Sciatic nerve (tissue), 2 donors: ENCODE measurements at regions not wholly inside any gene's neighbourhood (a gene's known extent, or its start where the extent isn't known, plus 50 kb on each side); places are given as distances from the start of the nearest gene placed in this dataset.
"Not testable (repeated sequence)": the region's sequence is repeated elsewhere in the genome, so short reads cannot be mapped to it uniquely, and the experiment has no call there.

ENCODE experiments used
- ATAC-seq: fragments of 200-7000 bp; cut with Tn5 transposase; one replicate; pipeline ENCODE4 v1.9.1; 2020; ENCODE audit warnings: mild to moderate bottlenecking, moderate library complexity
- DNase-seq: peaks from one replicate; pipeline ENCODE4 v3.0.0-alpha.2; 2020; ENCODE audit warnings: low spot score
- intact Hi-C: fragments of 100-400 bp; cut with DNase I; formaldehyde crosslinking; loops from one replicate; pipeline ENCODE4 v1.14.2; 2022
- donor health status: DM: no; HTN: no; CAD: no.
- donor health status: DM: no; HTN: no; CAD: no.

DNA sequence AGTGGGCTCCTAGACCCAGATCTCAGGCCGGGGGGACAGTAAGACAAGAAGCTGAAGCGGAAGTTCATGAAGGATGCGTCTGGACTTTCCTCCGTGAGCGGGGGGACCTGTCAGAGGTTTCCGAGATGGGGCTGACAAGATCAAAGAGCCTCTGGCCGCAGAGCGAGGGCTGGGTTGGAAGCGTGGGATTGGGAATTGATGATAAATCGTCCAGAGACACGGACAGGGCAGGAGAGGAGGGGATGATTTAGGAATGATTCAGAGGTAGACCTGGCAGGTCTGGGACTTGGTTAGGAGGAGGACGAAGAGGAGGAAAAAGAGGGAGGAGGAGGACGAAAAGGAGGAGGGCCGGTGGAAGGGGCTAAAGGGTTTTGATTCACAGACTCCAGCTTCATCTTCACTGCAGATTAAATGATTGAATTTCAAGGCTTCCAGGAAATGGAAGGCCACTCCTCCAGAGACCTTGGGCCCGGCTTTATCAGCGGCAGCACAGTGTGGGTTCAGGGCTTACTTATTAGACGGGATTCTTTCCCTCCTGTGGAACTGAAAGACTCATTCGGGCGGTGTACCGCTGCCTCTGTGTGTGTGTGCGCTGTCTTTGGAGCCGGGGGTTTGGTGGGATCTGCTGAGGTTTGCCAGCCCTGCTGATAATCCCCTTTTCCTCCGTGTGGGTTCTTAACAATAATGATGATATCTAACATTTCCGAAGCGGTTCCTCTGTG lies 85.7 kb upstream of the SLC45A1 start:
- intact Hi-C loops, result no loop called here
- no peak for ATAC-seq
- no peak for DNase-seq

DNA sequence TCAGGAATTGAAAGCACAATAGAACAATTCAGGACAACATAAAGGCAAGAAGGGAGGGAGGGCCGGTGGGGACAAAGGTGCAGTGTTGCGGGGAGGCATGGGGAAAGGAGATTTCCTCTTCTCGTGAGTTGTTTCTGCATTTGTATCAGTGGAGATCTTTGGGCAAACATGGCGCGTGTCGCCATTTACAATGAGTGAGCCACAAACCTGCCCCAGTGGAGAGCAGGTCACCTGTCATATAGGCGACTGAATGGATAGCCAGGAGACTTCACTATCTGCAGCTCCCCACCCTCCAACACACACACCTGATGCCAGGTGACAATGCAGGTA lies 87.7 kb upstream of the SLC45A1 start:
- DNase-seq (no peak), ATAC-seq (no peak)
- intact Hi-C loops, result no loop called here

DNA sequence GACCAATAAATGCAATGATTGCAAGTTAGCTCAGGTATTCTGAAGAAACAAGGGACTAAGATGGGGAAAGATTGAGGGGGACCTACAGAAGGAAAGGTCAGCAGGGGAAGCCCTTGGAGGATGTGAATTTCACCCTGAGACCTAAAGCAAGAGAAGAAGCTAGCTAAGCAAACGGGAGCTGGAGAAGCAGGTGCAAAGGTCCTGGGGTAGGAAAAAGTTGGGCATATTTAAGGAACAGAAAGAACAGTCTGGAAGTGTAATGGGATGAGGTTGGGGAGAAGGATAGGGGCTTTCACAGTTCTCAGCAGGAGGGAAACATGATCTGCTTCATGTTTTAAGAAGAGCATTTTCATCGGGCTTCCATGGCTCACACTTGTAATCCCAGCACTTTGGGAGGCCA lies 89.7 kb upstream of the SLC45A1 start:
- intact Hi-C loops, result no loop called here

DNA sequence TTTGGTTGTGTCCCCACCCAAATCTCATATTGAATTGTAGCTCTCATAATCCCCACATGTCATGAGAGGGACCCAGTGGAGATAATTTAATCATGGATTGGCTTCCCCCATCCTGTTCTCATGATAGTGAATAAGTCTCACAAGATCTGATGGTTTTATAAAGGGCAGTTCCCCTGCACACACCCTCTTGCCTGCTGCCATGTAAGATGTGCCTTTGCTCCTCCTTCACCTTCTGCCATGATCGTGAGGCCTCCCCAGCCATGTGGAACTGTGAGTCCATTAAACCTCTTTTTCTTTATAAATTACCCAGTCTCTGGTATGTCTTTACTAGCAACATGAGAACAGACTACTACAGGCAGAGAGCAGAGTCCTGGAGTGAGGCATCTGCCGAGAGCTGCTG lies 90.2 kb upstream of the SLC45A1 start:
- intact Hi-C loops, DNase-seq, ATAC-seq: not testable (repeated sequence)

More for the DNA sequence above, 89.7 kb upstream of the SLC45A1 start:
- ATAC-seq, result no peak
- DNase-seq, result no peak

DNA sequence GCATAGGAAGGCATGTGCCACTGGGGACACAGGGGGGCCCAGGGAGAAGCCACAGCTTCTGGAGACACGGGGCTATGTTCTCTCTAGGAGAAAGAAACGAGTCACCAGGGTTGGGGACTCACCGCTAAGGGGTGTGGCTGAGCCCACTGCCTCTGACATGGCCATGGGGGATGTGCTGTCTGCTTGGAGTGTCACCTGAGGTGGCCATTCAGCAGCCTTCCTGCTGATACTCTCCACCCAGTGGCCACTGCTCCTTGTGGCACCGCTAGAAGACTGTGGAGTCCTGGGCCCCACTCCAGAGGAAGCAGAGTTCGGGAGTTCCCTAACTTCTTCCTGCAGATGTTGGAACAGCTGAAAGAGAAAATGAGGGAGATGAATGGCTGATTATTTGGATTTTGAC lies 91.2 kb upstream of the SLC45A1 start:
- intact Hi-C loops, result no loop called here
- DNase-seq, result no peak
- peak; percentile 35 for ATAC-seq

DNA sequence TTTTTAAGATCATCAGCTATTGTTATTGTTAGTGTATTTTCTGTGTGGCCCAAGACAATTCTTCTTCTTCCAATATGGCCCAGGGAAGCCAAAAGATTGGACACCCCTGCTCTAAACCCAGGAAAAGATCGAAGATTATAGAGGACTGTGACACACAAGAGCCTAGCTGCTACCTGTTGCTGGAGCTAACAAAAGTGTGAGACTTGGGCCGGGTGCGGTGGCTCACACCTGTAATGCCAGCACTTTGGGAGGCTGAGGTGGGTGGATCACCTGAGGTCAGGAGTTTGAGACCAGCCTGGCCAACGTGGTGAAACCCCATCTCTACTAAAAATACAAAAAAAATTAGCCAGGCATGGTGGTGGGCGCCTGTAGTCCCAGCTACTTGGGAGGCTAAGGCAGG lies 91.9 kb upstream of the SLC45A1 start:
- DNase-seq, intact Hi-C loops, ATAC-seq: not testable (repeated sequence)

DNA sequence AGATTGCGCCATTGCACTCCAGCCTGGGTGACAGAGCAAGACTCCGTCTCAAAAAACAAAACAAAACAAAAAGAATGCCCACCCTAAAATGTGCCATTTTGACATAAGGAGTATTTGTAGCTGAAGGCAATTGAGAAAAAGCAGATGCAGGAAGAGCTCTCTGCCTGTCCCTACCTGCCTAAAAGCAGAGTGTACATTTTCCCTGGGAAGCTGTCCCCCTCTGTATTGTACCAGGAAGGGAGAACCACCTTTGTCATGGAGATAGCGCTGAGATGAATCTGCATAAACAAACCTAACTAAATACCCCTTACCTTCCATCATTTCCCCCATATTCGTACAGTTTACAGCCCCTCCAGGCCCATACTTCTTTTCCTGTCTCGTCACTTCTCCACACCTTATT lies 94.4 kb upstream of the SLC45A1 start:
- DNase-seq, result no peak
- ATAC-seq, result no peak
- intact Hi-C loops, result no loop called here

DNA sequence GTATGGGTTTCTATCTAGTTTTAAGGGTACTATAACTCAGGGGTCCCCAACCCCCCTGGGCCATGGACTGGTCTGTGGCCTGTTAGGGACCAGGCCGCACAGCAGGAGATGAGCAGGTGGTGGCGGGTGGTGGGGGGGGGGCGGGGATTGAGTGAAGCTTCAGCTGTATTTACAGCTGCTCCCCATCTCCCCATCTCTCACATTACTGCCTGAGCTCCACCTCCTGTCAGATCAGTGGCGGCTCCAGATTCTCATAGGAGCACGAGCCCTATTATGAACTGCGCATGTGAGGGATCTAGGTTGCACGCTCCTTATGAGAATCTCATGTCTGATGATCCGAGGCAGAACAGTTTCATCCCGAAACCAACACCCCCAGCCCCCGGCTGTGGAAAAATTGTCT lies 95.1 kb upstream of the SLC45A1 start:
- ATAC-seq, result no peak
- intact Hi-C loops, result no loop called here

DNA sequence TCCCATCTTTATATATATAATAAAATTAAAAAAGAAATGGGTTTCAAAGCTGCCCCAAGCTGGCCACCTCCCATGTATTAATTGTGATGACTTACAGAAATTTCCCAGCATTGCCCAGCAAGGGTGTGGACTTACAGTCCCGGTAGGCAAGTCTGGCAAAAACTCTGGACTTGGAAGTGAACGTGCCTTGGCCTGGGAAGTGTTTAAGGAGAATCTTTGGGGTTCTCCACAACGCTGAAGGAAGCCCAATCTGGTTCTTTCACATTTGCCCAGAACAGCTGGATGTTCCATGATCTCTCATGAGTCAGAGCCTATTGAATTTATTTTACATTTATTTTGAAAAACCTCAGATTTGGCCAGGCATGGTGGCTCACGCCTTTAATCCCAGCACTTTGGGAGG lies 98.4 kb upstream of the SLC45A1 start:
- DNase-seq (no peak), ATAC-seq (no peak)
- intact Hi-C loops, result no loop called here

More for the DNA sequence above, 95.1 kb upstream of the SLC45A1 start:
- DNase-seq, result no peak

DNA sequence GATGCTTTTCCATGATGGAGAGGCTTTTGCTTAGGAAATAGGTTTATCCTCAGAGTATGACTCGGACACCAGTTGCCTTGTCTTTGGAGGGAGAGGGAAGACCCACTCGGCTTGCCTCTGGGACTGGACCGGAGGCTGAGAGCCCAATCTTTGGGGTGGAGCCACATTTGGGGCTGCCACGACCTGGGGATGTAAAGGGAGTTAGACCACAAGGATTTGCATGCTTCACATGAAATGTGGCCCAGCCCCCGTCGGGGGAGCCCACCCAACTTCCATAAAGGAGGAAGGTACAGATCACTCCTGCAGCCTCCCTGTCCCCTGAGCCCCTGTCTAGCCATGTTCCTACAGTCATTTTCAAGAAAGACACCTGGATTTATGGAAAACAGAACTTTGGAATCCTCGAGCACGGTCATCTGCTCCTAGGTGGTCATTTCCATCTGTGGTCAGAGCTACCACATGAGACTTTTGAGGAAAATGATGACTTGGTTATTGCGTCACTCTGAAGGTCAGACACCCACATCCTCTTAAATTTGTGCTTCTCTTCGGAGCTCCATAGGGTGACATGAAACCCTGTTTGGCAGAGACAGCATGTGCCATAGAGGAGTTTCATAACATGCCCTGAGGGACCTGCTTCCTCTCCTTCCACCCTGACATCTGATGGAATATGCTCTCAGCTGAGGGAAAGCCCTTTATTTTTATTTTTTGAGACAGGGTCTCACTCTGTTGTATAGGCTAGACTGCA lies 99.4 kb upstream of the SLC45A1 start:
- ATAC-seq, result peak; percentile 54
- no peak for DNase-seq
- intact Hi-C loops, result no loop called here

DNA sequence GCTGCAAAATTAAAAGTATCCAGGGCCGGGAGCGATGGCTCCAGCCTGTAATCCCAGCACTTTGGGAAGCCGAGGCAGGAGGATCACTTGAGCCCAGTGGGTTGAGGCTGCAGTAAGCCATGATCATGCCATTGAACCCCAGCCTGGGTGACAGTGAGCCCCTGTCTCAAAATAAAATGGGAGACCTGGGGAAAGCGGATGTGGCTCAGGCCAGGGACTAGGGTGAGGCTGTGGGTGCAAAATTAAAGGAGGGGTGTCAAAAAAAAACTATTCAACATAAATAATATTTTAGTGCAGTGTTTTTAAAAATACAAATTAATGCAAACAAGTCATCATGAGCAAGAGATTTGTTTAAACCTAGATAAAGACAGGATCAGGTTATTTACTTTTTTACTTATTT lies 100.1 kb upstream of the SLC45A1 start:
- intact Hi-C loops, result no loop called here
- peak; percentile 2 for ATAC-seq
- DNase-seq, result no peak

DNA sequence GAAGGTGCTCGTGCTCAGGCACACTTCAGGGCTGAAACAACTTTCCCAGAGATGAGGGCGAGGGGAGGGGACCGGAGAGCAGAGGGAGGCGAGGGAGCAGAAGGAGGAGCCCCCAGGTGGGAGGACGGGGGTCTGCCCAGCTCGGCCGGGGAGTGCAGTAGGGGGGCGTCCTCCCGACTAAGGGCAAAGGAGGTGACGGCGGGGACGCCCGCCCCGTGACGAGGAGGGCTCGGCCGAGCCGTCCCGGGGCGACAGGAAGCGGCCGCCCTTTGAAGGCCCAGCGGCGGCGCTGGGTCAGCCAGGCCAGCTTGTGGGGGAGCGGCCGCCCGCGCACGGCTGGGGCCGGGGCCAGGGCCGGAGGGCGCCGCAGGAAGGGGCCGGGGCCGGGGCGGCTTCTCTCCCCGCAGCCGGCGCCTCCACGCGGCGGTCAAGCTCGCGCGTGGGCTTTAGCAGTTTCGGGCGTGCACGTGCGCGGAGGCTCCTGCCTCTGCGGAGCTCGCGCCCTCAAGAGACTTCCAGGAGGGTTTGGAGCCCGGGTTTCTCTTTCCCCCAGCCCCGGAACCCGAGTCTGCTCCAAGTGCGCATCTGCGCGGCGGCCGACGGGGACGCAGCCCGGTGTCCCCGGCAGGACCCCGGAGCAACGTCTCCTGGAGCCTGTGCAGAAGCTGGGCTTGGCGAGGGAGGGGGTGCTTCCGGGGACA lies 100.8 kb upstream of the SLC45A1 start:
- peak; percentile 68 for DNase-seq
- ATAC-seq, result peak; percentile 69
- intact Hi-C loops, result no loop called here

DNA sequence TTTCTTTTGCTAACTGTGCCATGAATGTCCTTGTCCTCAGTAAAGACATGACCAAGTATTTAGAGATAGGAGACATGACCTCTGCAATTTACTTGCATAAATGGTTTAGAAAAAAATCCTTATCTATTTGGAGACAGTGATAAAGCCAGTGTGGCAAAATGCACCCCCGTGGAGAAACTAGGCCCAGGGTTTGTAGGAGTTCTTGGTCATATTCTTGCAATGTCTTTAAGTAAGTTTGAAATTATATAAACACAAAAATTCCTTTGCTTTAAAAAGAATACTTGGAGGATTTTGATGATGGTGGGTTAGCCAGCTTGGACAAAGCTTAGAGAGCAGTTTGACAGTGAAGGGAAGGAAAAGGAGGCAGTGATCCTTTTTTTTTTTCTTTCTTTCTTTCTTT lies 101.9 kb upstream of the SLC45A1 start:
- no peak for ATAC-seq
- no peak for DNase-seq
- intact Hi-C loops, result no loop called here

DNA sequence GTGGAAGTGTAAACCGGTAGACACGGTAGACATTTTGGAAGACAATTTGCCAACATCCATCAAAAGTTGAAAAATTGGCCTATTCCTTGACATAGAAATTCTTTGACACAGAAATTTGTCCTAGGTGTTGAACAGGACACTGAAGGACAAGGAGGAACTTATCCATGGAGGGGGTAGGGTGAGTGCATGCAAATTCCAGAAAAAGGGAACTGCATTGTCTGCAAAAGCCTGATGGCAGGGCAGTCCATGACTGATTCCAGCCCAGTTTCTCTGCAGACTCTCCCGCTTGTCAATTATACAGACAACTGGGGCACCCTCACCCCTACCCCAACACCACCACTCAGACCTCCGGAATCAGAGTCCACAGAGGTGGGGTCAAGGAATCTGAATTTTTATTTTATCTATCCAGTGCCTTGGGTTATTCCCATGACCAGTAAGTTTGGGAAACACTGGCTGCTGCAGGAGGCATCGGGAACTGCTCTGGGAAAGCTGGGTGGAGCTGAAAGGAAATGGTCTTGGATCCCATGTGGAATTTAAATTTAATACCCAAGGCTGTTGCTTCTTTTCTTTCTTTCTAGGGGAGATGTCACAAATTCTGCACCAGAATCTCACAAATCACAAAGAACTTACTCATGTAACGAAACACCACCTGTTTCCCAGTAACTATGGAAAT lies 103.3 kb upstream of the SLC45A1 start:
- no peak for ATAC-seq
- no peak for DNase-seq
- intact Hi-C loops, result no loop called here

DNA sequence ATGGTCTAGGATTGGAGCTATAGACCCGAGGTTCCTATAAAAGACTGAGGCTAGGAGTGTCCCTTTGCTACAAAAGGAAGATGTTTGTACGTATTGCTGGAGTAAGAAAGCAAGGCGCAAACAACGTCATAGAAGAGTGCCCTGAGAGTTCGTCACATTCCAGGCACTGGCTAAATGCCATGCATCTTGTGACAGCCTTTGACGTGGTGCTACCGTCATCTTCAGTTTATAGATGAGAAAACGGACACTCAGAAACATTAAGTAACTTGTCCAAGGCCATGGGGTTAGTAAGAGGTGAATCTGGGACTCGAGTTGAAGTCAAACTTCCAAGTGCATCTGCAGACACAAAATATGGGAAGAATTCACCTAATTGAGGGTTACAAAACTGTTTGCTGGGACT lies 104.2 kb upstream of the SLC45A1 start:
- ATAC-seq, result no peak
- DNase-seq, result no peak
- intact Hi-C loops, result no loop called here

DNA sequence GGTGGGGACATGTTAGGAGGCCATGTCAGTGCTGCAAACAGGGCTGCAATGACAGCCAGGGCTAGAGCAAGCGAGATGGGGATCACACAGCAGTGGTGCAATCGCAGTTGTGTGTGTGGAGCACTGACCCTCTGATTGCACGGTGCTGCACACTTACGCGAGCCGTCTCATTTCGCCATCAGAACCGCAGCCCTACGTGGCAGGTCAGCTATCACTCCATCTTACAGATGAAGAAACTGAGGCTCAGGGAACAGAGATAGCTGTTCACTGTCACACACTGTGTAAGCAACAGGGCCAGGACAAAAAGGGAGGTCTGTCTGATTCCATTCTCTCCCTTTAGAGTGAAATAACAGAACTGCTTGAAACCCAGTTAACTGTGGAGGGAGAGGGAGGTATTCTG lies 104.8 kb upstream of the SLC45A1 start:
- no peak for ATAC-seq
- intact Hi-C loops, result no loop called here
- DNase-seq, result no peak

DNA sequence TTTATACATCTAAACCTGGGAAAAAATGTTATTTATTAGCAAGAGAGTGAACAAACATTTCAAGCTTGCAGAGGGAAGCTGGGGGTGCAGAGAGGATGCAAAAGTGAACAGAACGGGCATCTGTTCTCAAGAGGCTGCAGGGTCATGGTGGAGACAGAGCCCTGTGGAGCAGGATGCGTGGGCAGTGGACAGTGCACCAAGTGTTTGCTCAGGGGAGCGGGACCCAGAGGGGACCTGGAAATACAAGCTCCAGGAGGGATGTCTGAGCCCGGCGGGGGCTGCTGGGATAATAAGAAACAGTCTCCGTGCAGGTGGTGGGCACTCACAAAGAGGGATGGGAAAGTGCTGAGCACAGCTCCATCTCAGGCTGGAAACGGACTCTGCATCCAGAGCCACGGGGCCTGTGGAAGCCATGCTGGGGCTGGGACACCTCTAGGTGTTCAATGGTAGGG lies 105.3 kb upstream of the SLC45A1 start:
- intact Hi-C loops, result no loop called here
- ATAC-seq (no peak), DNase-seq (no peak)

DNA sequence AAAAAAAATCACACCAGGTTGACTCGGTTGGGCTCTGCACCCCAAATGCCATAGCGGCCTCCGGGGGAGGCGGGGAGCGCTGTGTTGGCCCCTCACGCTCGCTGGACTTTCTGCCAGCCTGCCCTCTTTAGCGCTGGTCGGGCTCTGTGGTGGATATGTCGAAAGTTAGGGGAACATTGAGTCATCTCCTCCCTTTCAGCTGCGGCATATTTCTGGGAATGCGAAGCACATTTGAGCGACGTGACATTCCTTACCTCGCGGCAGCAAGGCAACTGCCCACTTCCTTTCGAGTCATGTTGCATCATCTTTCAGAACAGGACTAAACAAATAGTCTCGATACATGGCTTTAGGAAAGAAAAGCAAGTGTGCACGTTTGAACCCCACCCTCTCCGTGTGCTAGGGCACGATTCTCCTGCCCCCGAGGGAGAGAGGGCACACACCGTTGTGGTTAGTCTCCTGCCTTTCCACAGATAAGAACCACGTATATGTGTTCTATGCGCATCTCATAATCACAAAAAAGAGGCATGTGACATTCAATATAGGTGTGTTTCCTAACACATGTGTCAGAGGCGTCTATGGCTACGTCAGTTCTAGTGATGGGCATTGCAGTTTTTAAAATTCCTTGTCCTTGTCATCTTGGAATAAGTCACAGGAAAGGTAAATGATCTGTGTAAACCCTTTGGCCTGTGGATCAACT lies 105.9 kb upstream of the SLC45A1 start:
- intact Hi-C loops, result no loop called here
- peak; percentile 32 for ATAC-seq
- no peak for DNase-seq

DNA sequence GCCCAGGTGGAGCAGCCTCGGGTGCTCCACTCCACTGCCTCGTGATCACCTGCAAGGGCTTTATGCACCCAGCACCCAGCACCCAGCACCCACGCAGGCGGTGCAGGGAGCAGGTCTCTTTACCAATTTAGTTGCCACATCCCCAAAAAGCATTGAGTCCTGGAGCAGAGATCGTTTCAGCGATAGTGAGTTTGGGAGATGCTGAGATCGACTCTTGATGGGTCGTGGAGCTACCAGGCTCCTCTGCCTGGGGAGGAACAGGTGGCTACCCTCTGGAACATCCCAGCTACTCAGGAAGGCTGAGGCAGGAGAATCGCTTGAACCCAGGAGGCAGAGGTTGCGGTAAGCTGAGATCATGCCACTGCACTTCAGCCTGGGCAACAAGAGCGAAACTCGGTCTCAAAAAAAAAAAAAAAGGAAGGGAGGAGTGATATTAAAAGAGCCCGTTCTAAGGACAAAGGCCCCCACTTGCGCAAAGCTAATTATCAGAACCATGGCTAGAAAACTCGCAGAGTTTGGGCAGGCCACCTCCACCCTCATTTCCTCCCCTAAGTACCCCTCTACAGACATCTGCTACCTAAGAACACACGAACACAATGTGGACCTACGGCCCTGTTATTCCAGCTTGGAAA lies 106.5 kb upstream of the SLC45A1 start:
- DNase-seq (no peak), ATAC-seq (no peak)
- intact Hi-C loops, result no loop called here
